OCI-LY3 (cell line): ENCODE measurements at regions not wholly inside any gene's neighbourhood (a gene's known extent, or its start where the extent isn't known, plus 50 kb on each side); places are given as distances from the start of the nearest gene placed in this dataset.

Experiments
- H2AFZ ChIP-seq: fragments of 200-600, 300-600 bp; shearing (Covaris generic); 2 replicates; pipeline ENCODE4 v1.6.0; 2014; ENCODE audit warnings: antibody characterized with exemption, low read depth, low read length
- H3K27ac ChIP-seq: fragments of 200-600, 300-600 bp; sonication (generic); 2 replicates; pipeline ENCODE4 v1.5.1; 2014; ENCODE audit warnings: mild to moderate bottlenecking, low read length, moderate library complexity, mixed read lengths
- H3K27me3 ChIP-seq: fragments of 200-600, 300-600 bp; sonication (generic); 2 replicates; pipeline ENCODE4 v1.6.1; 2014; ENCODE audit warnings: low read depth, low read length, mixed read lengths
- H3K36me3 ChIP-seq: fragments of 200-600, 300-600 bp; sonication (generic); replicated peaks from 2 replicates; pipeline ENCODE3; 2014; ENCODE audit warnings: low read depth, low read length, mixed read lengths
- H3K4me1 ChIP-seq: fragments of 300-600, 200-600 bp; sonication (generic); 2 replicates; pipeline ENCODE4 v1.6.1; 2014; ENCODE audit warnings: low read length, mixed read lengths
- H3K4me2 ChIP-seq: fragments of 200-600, 300-600 bp; sonication (generic); 2 replicates; pipeline ENCODE4 v1.6.1; 2014; ENCODE audit warnings: low read length, mixed read lengths
- H3K4me3 ChIP-seq: fragments of 300-600, 200-600 bp; sonication (generic); 2 replicates; pipeline ENCODE4 v1.5.1; 2014; ENCODE audit warnings: antibody characterized with exemption, mild to moderate bottlenecking, low read length, moderate library complexity
- H3K79me2 ChIP-seq: fragments of 300-600, 200-600 bp; shearing (Covaris generic); 2 replicates; pipeline ENCODE4 v1.6.1; 2014; ENCODE audit warnings: mild to moderate bottlenecking, low read length, mixed read lengths
- H3K9ac ChIP-seq: fragments of 300-600, 200-600 bp; shearing (Covaris generic); 2 replicates; pipeline ENCODE4 v1.6.0; 2014; ENCODE audit warnings: mild to moderate bottlenecking, low read length, moderate library complexity
- H3K9me3 ChIP-seq: fragments of 200-600, 300-600 bp; shearing (Covaris generic); 2 replicates; pipeline ENCODE4 v1.6.1; 2014; ENCODE audit warnings: low read length, mixed read lengths; ENCODE audit not compliant: insufficient read depth
- H4K20me1 ChIP-seq: fragments of 200-600, 300-600 bp; sonication (generic); 2 replicates; pipeline ENCODE4 v1.6.1; 2016; ENCODE audit warnings: low read length, mixed read lengths; ENCODE audit not compliant: insufficient read depth
- CTCF ChIP-seq: fragments of 200-600, 300-600 bp; sonication (generic); IDR thresholded peaks from 2 replicates; pipeline ENCODE4 v1.5.1; 2014; ENCODE audit warnings: antibody characterized with exemption, low read length, low read depth
- EZH2phosphoT487 ChIP-seq: fragments of 200-600 bp; shearing (Covaris generic); IDR thresholded peaks from 2 replicates; pipeline ENCODE4 v1.6.1; 2018; ENCODE audit warnings: antibody characterized with exemption, mixed run types, low read depth

GRCh38 chr1:29502911-29503840, 266.9 kb downstream of the PTPRU start:
- H3K4me2 ChIP-seq: no peak overlapping the region
- no peaks in the 10 kb centered on the region for H3K79me2 ChIP-seq
- no peaks in the 10 kb centered on the region for H3K9me3 ChIP-seq
- TF ChIP-seq EZH2phosphoT487 (no peak), CTCF (no peak)
- H3K9ac ChIP-seq: no peak overlapping the region
- no peaks in the 10 kb centered on the region for H3K4me1 ChIP-seq
- H3K36me3 ChIP-seq: no peaks in the 10 kb centered on the region
- H3K4me3 ChIP-seq: no peak overlapping the region
- no peaks in the 10 kb centered on the region for H4K20me1 ChIP-seq
- H3K27ac ChIP-seq: no peak overlapping the region
- H2AFZ ChIP-seq: no peak overlapping the region
- H3K27me3 ChIP-seq: 0 out of 2 replicates have a peak, but pooled peaks cover 6% of the 10 kb centered on the region

GRCh38 chr1:29502225-29502910, 266.0 kb downstream of the PTPRU start:
- Histone ChIP-seq H3K27ac (no peak overlapping the region), H3K4me3 (no peak overlapping the region), H2AFZ (no peak overlapping the region), H4K20me1 (no peaks in the 10 kb centered on the region), H3K27me3 (0 out of 2 replicates have a peak, but pooled peaks cover 6% of the 10 kb centered on the region), H3K9ac (no peak overlapping the region), H3K4me2 (no peak overlapping the region), H3K79me2 (no peaks in the 10 kb centered on the region), H3K9me3 (no peaks in the 10 kb centered on the region), H3K36me3 (no peaks in the 10 kb centered on the region), H3K4me1 (no peaks in the 10 kb centered on the region)
- TF ChIP-seq CTCF: no peak
- TF ChIP-seq EZH2phosphoT487: no peak

- Histone ChIP-seq H3K27ac (no peak overlapping the region), H4K20me1 (no peaks in the 10 kb centered on the region), H2AFZ (no peak overlapping the region), H3K4me2 (no peak overlapping the region), H3K27me3 (0 out of 2 replicates have a peak, but pooled peaks cover 6% of the 10 kb centered on the region), H3K9me3 (no peaks in the 10 kb centered on the region), H3K79me2 (no peaks in the 10 kb centered on the region), H3K36me3 (no peaks in the 10 kb centered on the region), H3K4me3 (no peak overlapping the region), H3K9ac (no peak overlapping the region), H3K4me1 (no peaks in the 10 kb centered on the region)
- TF ChIP-seq EZH2phosphoT487: no peak
- TF ChIP-seq CTCF: no peak
These were observed 265.1 kb downstream of the PTPRU start for GRCh38 chr1:29501227-29501976.
